Ecto neural progenitor cell (in vitro differentiated cells): ENCODE measurements at regions not wholly inside any gene's neighbourhood (a gene's known extent, or its start where the extent isn't known, plus 50 kb on each side); places are given as distances from the start of the nearest gene placed in this dataset.
A peak's percentile ranks its signal among the peaks of the same experiment; 100 is the strongest.

Experiments
- DNase-seq: peaks from one replicate; pipeline ENCODE4 v3.0.0-alpha.2; 2018; ENCODE audit warnings: low spot score

DNA sequence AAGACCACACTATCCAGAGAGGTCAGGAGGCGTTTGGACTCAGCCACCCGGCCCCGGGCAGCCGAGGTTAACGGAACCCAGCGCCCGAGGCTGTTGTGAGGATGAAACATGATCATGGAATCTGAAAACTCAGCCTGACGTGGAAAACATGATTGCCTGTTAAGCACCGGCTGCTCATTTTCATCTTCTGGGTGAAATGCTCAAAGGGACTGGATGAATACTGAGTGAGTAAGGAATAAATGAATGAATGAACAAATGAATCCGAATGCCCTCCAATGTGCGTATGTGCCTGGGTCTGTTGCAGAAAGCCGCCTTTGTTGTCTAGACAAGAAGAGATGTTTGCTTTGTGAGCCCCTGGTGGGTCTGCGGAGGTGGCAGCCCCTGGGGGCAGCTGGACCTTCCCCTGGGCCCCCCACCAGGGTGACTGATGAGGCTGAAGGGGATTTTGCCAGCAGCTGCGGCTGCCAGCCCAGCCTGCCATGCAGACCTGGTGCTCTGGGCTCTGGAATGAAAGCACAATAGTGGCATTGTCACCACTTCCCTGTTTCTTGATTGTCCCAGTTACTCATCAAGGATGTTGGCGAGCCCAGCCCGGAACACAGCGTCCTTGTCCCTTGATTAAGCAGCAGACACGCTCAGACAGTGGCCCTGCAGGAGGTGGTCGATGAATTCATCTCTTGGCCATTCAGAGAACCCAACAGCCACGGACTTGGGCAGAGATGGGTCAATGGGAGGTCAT lies 211.1 kb downstream of the ANKRD60 start:
- DNase-seq: peak; percentile 45

DNA sequence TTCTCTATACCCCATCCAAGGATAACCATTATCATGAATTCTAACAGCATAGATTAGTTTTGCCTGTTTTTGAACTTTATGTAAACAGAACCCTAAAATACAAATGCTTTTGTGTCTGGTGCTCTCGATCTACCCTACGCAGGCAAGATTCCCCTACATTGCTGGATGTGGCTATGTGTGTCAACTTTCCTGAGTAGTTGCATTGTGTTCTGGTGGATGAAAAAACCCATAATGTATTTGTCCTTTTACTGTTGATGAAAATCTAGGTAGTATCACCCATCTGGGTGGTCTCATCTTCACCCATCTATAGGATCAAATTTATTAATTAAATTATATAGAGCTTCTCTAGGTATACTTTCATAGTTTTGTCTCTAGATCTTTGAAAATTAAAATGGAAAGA lies 211.7 kb downstream of the ANKRD60 start:
- no peak for DNase-seq

DNA sequence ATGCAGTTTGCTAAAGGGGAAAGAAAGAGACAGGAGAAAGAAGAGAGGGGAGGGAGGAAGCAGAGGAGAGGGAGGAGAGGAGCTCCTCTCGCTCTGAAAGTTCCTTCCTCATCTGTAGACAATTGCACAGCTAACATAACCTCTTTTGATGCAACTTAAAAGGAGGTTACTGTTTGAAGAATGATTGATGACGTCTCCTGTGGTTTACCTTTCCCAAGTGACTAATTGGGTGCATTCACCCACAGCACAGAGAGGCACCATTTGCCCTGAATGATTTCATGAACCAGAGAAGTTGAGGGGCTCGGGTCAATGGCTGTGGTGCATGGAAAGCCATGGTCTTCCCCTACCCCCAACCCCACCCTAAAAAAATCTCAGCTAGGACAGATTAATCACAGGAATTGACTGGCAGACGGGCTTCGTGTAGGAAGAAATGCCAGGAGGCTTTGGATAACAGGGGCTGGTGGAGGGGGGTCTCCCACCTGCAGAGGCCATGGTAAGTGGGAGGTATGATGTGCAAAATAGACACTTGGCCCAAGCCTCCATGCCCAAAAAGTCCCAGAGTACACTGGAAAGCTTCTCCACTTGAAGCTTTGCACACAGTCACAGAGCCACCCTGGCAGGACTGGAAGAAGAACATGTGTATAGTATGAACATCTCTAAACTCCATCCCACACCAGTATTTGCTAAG lies 213.7 kb downstream of the ANKRD60 start:
- DNase-seq: no peak

DNA sequence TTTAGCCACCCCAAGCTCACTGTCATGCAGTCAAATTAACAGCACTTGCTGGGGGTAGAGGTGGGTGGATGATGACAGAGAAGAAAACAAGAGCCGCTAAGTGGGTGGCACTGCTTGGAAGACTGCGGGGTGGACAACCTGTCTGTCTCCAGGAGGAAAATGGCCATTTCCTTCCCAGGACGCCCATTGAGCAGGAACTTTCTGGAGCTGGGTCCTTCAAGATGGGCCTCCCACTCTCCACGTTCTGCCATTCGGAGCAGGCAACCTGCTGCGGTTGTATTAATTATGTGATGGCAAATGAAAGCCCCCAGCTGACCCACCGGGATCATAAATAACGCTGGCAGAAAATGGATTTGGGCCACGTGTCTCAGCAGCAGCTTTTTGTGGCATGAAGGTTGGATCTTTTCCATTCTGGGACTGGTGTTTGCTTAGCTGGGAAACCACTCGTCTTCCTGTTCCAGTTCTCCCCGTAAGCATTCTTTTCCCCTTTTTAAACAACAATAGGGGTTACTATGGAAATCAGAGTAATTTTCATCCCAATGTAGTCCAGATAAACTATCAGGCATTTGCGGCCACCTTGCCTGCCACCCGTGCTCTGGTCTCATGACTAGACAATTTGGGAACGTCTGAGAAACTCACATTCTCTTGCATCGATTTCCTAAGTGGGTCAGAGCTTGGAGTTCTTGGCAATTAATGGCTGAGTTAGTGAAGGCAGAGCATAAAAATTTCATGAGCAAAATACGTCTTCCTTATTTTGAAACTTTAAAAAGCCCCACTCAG lies 215.5 kb downstream of the ANKRD60 start:
- no peak for DNase-seq

DNA sequence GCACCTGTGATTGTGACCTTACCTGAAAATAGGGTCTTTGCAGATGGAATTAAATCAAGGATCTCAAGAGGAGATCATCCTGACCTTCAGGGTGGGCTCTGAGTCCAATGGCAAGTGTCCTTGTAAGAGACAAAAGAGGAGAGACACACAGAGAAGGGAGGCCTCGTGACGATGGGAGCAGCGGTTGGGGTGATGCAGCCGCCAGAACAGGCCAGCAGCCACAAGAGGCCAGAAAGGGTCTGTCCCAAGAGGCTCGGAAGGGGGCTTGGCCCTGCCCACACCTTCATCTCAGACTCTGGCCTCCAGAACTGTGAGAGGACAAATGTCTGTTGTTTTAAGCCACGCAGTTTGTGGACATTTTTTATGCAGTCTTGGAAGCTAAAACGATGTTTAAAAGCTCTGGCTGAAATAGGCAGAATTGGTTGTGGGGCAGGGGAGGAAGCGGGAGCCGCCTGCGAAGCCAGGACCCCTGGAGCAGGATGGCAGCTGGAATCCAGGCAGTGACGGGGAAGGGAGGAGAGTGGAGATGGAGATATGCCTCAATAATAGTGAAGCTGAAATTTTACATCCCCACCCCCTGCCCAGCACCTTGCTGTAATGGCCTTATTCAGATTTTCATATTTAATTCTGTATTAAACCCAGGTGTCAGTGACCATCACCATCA lies 216.4 kb downstream of the ANKRD60 start:
- no peak for DNase-seq

DNA sequence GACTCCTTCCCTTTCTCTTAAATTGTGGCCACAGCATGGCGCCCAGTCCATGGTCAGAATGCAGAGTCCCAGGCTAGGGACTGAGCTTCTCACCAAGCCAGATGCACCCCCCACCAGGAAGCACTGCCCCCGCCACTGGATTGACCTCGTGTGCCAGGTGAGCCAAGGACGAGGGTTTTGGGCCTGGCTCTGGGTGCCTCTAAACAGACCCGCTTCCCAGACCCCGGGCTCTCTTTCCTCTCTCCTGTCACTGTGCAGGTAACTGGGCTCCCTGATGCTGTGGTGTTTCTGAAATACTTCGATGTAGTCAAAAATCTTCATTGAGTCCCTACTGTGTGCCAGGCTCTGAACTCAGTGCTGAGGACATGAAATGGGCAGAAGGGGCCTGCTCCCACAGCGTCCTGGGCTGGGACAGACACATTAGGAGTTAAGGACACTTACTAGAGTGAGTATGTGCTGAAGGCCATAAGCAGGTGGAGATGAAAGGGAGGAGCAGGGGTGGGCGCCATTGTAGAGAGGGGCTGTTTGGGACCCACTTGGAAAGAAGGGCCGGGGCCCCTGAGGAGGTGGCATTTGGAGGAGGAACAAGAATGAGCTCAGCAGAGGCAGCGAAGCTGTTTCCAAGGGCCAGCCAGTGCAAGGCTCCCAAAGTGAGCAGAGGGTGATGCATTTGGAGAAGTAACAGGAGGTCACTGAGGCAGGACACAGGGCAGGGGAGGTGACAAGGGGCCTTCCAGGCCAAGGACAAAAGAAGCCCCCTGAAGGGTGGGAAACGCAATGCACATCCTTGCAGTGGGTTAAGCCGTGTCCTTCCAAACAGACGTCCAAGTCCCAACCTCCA lies 217.1 kb downstream of the ANKRD60 start:
- no peak for DNase-seq

DNA sequence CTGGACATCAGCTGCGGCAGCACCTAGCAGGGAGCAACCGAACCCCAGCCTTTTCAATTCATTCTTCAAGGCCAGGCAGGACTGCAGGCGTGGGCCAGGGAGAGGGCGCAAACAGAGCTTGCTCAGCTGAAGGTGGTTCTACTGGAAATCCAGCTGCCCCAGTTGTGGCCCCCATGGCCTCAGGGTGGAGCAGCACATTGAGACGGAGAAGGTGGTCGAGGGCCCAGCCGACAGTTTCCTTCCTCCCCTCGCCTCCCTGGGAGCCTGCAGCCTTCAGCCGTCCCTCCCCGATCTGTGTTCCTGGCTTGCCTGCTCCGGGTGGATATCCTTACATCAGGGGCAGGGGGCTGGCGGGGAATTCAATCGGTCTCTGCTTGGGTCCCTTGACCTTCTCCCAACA lies 217.8 kb downstream of the ANKRD60 start:
- DNase-seq: no peak

DNA sequence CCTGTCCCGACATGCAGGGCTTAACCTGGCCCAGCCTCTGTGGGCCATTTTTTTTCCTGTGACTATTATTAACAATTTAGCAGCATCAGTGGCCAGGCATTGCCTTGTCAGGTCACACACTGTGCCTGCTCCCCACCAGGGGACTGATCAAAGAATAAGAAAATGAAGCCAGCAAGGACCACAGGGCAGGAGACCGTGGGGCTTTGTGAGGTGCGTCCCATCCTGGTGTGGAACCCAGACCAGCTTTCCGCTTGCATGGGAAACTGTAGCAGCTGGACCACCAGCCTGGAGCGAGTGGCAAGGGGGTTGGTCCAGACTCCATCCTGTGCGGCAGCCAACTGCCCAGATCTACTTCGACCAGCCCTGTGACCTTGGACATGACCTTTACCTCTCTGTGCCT lies 218.3 kb downstream of the ANKRD60 start:
- no peak for DNase-seq

- DNase-seq: no peak
These were observed 219.6 kb downstream of the ANKRD60 start for GRCh38 chr20:58008866-58009265.

GRCh38 chr20:58008413-58008812 lies 220.0 kb downstream of the ANKRD60 start:
- no peak for DNase-seq

DNA sequence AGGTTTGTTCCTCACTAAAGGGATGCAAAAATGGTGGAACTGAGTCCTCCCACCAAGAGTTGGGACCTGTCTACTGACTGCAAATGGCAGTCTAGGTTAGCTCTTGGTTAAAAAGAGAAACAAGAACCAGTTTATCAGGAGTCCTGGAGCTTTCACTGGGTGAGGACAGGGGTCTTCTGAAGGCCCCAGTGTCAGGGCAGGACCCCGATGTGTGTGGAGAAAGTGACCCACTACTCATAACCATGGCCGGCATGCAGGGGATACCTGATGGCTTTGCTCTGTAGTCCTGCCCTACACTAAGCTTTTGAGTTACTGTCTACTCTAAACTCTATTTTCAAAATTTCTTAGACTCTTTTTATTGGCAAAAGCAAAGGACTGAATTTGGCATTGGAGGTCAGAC lies 220.5 kb downstream of the ANKRD60 start:
- no peak for DNase-seq

- DNase-seq: no peak
These were observed 221.8 kb downstream of the ANKRD60 start for GRCh38 chr20:58006346-58007316.

- DNase-seq: no peak
These were observed 222.7 kb downstream of the ANKRD60 start for GRCh38 chr20:58005581-58006345.

GRCh38 chr20:58004900-58005299 lies 223.6 kb downstream of the ANKRD60 start:
- no peak for DNase-seq

DNA sequence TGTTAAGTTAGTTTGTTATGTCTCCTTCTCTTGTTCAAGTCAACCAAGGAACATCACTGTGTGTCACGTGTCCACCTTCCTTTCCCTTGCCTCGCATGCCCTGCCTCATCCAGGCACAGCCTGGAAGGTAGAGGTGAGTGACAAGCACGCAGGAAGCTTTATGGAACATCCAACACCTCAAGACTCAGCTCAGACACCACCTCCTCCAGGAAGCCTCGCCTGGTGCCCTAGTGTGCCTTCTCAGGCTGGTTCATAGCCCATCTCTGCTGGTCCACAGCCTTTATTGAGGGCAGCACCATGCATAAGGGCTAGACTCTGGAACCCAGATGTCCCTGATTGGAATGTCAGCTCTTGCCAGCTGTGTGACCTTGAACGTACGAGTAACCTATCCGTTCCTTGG lies 224.3 kb downstream of the ANKRD60 start:
- no peak for DNase-seq

- DNase-seq: no peak
These were observed 224.9 kb downstream of the ANKRD60 start for GRCh38 chr20:58003525-58003924.

DNA sequence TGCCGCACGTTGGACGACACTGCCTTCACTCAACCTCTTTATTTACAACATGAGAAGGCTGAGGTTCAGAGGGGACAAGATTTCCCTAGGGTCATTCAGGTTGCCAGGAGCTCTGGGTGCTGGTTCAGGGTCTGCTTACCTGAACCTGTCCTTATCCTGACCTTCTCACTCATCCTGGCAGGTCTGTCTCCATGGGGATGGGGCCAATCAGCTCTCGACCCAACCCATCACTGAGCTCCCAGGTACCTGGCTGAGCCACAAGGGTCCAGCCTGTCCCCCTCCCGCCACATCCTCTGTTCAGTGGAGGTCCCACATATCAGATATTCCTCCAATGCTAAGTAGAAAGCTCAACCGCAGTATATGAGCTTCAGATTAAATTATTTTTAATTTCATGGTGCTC lies 225.6 kb downstream of the ANKRD60 start:
- DNase-seq: no peak

- no peak for DNase-seq
These were observed 226.5 kb downstream of the ANKRD60 start for GRCh38 chr20:58001946-58002345.

DNA sequence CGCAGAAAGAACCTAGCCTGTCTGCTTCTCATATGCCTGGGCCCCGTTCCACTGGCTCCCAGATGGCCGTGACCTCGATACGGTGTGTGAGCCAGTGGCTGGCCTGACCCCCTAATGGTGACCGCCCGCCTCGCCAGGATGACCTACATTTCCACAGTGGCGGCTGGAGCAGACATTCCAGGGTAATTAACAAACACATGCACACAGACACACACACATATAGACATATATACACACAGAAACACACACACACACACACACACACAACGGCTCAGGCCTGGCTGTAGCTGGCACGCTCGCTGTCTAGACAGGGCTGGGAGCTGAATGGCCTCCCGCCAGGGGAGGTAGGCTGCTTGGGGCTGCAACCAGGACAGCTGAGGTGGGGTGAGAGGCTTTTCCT lies 227.1 kb downstream of the ANKRD60 start:
- DNase-seq: no peak

DNA sequence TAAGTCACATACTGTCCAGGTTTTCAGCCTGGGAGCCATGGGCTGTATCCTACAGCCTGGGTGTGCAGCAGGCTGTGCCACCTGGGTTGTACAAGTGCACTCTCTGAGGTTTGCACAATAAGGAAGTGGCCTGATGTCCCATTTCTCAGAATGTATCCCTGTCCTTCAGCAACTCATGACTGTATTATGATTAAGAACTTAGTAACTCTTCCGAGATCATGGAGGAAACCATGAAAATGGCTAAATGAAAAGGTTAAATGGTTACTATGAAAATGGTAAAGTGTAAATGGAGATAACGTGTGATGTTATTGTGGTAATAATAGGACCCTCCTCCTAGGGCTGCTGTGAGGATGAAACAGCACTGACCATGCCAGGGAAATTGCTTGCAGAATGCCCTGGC lies 227.6 kb downstream of the ANKRD60 start:
- no peak for DNase-seq
